Ishikawa (cell line): ENCODE measurements at regions not wholly inside any gene's neighbourhood (a gene's known extent, or its start where the extent isn't known, plus 50 kb on each side); places are given as distances from the start of the nearest gene placed in this dataset.

Experiments used
- CEBPB ChIP-seq: IDR thresholded peaks from 2 replicates; pipeline ENCODE4 v1.6.1; 2012
- CREB1 ChIP-seq: IDR thresholded peaks from 2 replicates; pipeline ENCODE4 v1.6.1; 2012; ENCODE audit warnings: low read depth
- EGR1 ChIP-seq: IDR thresholded peaks from 2 replicates; pipeline ENCODE4 v1.6.1; 2012
- EP300 ChIP-seq: IDR thresholded peaks from 2 replicates; pipeline ENCODE4 v1.6.1; 2012; ENCODE audit warnings: borderline replicate concordance
- FOXM1 ChIP-seq: IDR thresholded peaks from 2 replicates; pipeline ENCODE4 v1.6.1; 2012; ENCODE audit warnings: low read depth, borderline replicate concordance
- MAX ChIP-seq: IDR thresholded peaks from 2 replicates; pipeline ENCODE4 v1.6.1; 2012
- NFIC ChIP-seq: IDR thresholded peaks from 2 replicates; pipeline ENCODE4 v1.6.1; 2012
- RAD21 ChIP-seq: IDR thresholded peaks from 2 replicates; pipeline ENCODE4 v1.6.1; 2012; ENCODE audit warnings: low read depth
- REST ChIP-seq: IDR thresholded peaks from 2 replicates; pipeline ENCODE4 v1.6.1; 2012; ENCODE audit warnings: low read depth, mild to moderate bottlenecking
- TAF1 ChIP-seq: IDR thresholded peaks from 2 replicates; pipeline ENCODE4 v1.6.1; 2012; ENCODE audit warnings: low read depth, mild to moderate bottlenecking
- TCF12 ChIP-seq: IDR thresholded peaks from 2 replicates; pipeline ENCODE4 v1.6.1; 2012; ENCODE audit warnings: low read depth
- TEAD4 ChIP-seq: IDR thresholded peaks from 2 replicates; pipeline ENCODE4 v1.6.1; 2012
- USF1 ChIP-seq: IDR thresholded peaks from 2 replicates; pipeline ENCODE4 v1.6.1; 2012
- YY1 ChIP-seq: IDR thresholded peaks from 2 replicates; pipeline ENCODE4 v1.6.1; 2012; ENCODE audit warnings: low read depth
- ZBTB7A ChIP-seq: IDR thresholded peaks from 2 replicates; pipeline ENCODE4 v1.6.1; 2012; ENCODE audit warnings: low read depth

GRCh38 chr3:170644711-170645110, 58.8 kb upstream of the SLC7A14 start:
- TF ChIP-seq TCF12, result no peak
- TF ChIP-seq ZBTB7A, result no peak
- TF ChIP-seq EGR1, result no peak
- TF ChIP-seq RAD21, result no peak
- TF ChIP-seq CEBPB, result no peak
- TF ChIP-seq NFIC, result no peak
- TF ChIP-seq REST, result no peak
- TF ChIP-seq FOXM1, result no peak
- TF ChIP-seq MAX, result no peak
- no peak for TF ChIP-seq TEAD4
- no peak for TF ChIP-seq YY1
- no peak for TF ChIP-seq EP300
- TF ChIP-seq CREB1, result no peak
- TF ChIP-seq USF1, result no peak

GRCh38 chr3:170643831-170644230, 58.0 kb upstream of the SLC7A14 start:
- TF ChIP-seq CEBPB (no peak), RAD21 (no peak)

- TF ChIP-seq USF1 (no peak), CREB1 (no peak), RAD21 (no peak), REST (no peak), TAF1 (no peak), FOXM1 (no peak), NFIC (no peak), TEAD4 (no peak), ZBTB7A (no peak), CEBPB (no peak), YY1 (no peak), EP300 (no peak), TCF12 (no peak), EGR1 (no peak), MAX (no peak)
Measured at GRCh38 chr3:170642882-170643601, 57.2 kb upstream of the SLC7A14 start.

- TF ChIP-seq RAD21 (no peak), EP300 (no peak), YY1 (no peak), REST (no peak), NFIC (no peak), CEBPB (no peak), FOXM1 (no peak), ZBTB7A (no peak), USF1 (no peak), TAF1 (no peak), MAX (no peak), EGR1 (no peak), TCF12 (no peak), CREB1 (no peak), TEAD4 (no peak)
Measured at GRCh38 chr3:170641510-170642236, 55.8 kb upstream of the SLC7A14 start.
